HG02885 (cell line): ENCODE measurements at regions not wholly inside any gene's neighbourhood (a gene's known extent, or its start where the extent isn't known, plus 50 kb on each side); places are given as distances from the start of the nearest gene placed in this dataset.
"Not testable (repeated sequence)": the region's sequence is repeated elsewhere in the genome, so short reads cannot be mapped to it uniquely, and the experiment has no call there.

ENCODE experiments used
- ATAC-seq: cut with Tn5 transposase; IDR thresholded peaks from one replicate; pipeline ENCODE4 v1.9.1; 2021; ENCODE audit warnings: mild to moderate bottlenecking; ENCODE audit not compliant: unreplicated experiment, poor library complexity

GRCh38 chr4:53886090-53886489 is 178.3 kb downstream of the CHIC2 start:
- ATAC-seq, result no peak

- no peak for ATAC-seq
Observed at GRCh38 chr4:53885668-53886067, 178.7 kb downstream of the CHIC2 start.

- ATAC-seq, result not testable (repeated sequence)
Observed at GRCh38 chr4:53877096-53877495, 187.3 kb downstream of the CHIC2 start.

GRCh38 chr4:53866055-53866454 is 198.3 kb downstream of the CHIC2 start:
- ATAC-seq, result no peak

- ATAC-seq, result no peak
Observed at GRCh38 chr4:53865054-53865453, 199.4 kb downstream of the CHIC2 start.

GRCh38 chr4:53863736-53864365 is 200.6 kb downstream of the CHIC2 start:
- ATAC-seq, result no peak

GRCh38 chr4:53863158-53863557 is 201.2 kb downstream of the CHIC2 start:
- ATAC-seq, result no peak

- ATAC-seq, result no peak
Observed at GRCh38 chr4:53861856-53862610, 202.4 kb downstream of the CHIC2 start.

- ATAC-seq, result no peak
Observed at GRCh38 chr4:53859305-53859704, 205.1 kb downstream of the CHIC2 start.

- no peak for ATAC-seq
Observed at GRCh38 chr4:53858744-53859143, 205.7 kb downstream of the CHIC2 start.

- ATAC-seq, result no peak
Observed at GRCh38 chr4:53855581-53856250, 208.7 kb downstream of the CHIC2 start.

- no peak for ATAC-seq
Observed at GRCh38 chr4:53854991-53855568, 209.3 kb downstream of the CHIC2 start.

GRCh38 chr4:53852343-53852742 is 212.1 kb downstream of the CHIC2 start:
- ATAC-seq, result no peak

GRCh38 chr4:53847965-53848364 is 216.4 kb downstream of the CHIC2 start:
- no peak for ATAC-seq

GRCh38 chr4:53844551-53844950 is 219.9 kb downstream of the CHIC2 start:
- no peak for ATAC-seq

- no peak for ATAC-seq
Observed at GRCh38 chr4:53844133-53844532, 220.3 kb downstream of the CHIC2 start.

GRCh38 chr4:53841711-53842110 is 222.7 kb downstream of the CHIC2 start:
- ATAC-seq, result no peak

- ATAC-seq, result no peak
Observed at GRCh38 chr4:53840643-53841042, 223.8 kb downstream of the CHIC2 start.

GRCh38 chr4:53833302-53834003 is 231.0 kb downstream of the CHIC2 start:
- ATAC-seq, result not testable (repeated sequence)

GRCh38 chr4:53832549-53832948 is 231.9 kb downstream of the CHIC2 start:
- ATAC-seq, result no peak
